ENCODE measurements at regions not wholly inside any gene's neighbourhood (a gene's known extent, or its start where the extent isn't known, plus 50 kb on each side); places are given as distances from the start of the nearest gene placed in this dataset.
"Not testable (repeated sequence)": the region's sequence is repeated elsewhere in the genome, so short reads cannot be mapped to it uniquely, and the experiment has no call there.

GRCh38 chr12:104906695-104907094, 51.4 kb downstream of the SLC41A2 start:
- DNase-seq, result no peak

GRCh38 chr12:104905446-104905845, 52.6 kb downstream of the SLC41A2 start:
- not testable (repeated sequence) for DNase-seq

- no peak for DNase-seq
These were observed 54.3 kb downstream of the SLC41A2 start for GRCh38 chr12:104903648-104904423.

GRCh38 chr12:104902125-104902524, 56.0 kb downstream of the SLC41A2 start:
- DNase-seq, result no peak

GRCh38 chr12:104896710-104897109, 61.4 kb downstream of the SLC41A2 start:
- no peak for DNase-seq

GRCh38 chr12:104896146-104896545, 61.9 kb downstream of the SLC41A2 start:
- no peak for DNase-seq

GRCh38 chr12:104895415-104895814, 62.7 kb downstream of the SLC41A2 start:
- no peak for DNase-seq

- no peak for DNase-seq
These were observed 67.5 kb downstream of the SLC41A2 start for GRCh38 chr12:104890476-104891096.

GRCh38 chr12:104889735-104890134, 68.4 kb downstream of the SLC41A2 start:
- no peak for DNase-seq

GRCh38 chr12:104888892-104889291, 69.2 kb downstream of the SLC41A2 start:
- no peak for DNase-seq

GRCh38 chr12:104888481-104888880, 69.6 kb downstream of the SLC41A2 start:
- DNase-seq, result no peak

GRCh38 chr12:104887452-104887851, 70.6 kb downstream of the SLC41A2 start:
- DNase-seq, result no peak

- no peak for DNase-seq
These were observed 71.4 kb downstream of the SLC41A2 start for GRCh38 chr12:104886418-104887401.

- DNase-seq, result not testable (repeated sequence)
These were observed 79.2 kb downstream of the SLC41A2 start for GRCh38 chr12:104878858-104879257.

- peak; percentile 12 for DNase-seq
These were observed 80.9 kb downstream of the SLC41A2 start for GRCh38 chr12:104877103-104877705.

- DNase-seq, result no peak
These were observed 84.7 kb downstream of the SLC41A2 start for GRCh38 chr12:104873374-104873773.

GRCh38 chr12:104870797-104871196, 87.3 kb downstream of the SLC41A2 start:
- DNase-seq, result no peak

- no peak for DNase-seq
These were observed 91.8 kb downstream of the SLC41A2 start for GRCh38 chr12:104866291-104866690.

- no peak for DNase-seq
These were observed 93.0 kb downstream of the SLC41A2 start for GRCh38 chr12:104865080-104865479.

GRCh38 chr12:104864668-104865067, 93.4 kb downstream of the SLC41A2 start:
- no peak for DNase-seq

GRCh38 chr12:104863296-104863948, 94.7 kb downstream of the SLC41A2 start:
- DNase-seq, result no peak
